ENCODE measurements at regions not wholly inside any gene's neighbourhood (a gene's known extent, or its start where the extent isn't known, plus 50 kb on each side); places are given as distances from the start of the nearest gene placed in this dataset.

DNA sequence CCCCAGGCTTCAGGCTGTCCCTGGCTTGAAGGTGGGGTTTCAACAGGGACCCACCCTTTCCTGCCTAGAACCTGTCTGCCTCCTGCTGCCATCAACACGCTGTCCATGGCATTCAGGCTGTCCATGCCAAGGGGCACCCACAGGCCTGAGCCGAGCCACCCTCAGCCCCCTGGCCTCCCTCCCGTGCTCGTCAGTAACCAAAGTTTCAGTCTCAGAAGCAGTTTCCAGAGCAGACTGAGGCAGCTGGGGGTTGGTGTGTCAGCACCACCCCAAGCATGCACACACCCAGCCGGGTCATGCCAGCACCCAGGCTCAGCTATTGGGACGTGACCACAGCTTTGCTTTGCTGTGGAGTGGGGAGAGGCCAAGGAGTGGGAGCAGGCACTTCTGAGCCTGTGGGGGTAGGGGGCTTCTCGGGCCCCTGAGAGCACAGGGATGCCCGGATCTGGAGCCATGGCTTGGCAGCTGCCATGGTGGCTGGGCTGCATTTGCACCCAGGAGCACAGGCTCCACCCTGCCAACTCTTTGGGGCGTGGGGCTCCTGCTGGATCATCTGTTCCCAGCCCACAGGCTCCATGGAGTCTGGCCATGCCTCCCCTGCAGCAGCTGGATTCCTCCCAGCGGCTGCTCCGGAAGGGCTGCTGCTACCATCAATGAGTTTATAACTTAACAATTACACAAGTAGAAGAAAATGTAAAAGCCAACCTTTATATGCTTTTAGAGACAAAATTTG, 314.5 kb upstream of the SEMA3C start:
- no peak for TF ChIP-seq POLR2A (IDR thresholded peaks at IDR 0.05)
- no peak for TF ChIP-seq CTCF (IDR thresholded peaks at IDR 0.05)

Data from adrenal gland (tissue), 5 donors.